Uterus (tissue), 2 donors: ENCODE measurements at regions not wholly inside any gene's neighbourhood (a gene's known extent, or its start where the extent isn't known, plus 50 kb on each side); places are given as distances from the start of the nearest gene placed in this dataset.

Source experiments
- CTCF ChIP-seq, 4 experiments: fragments of 200-600 bp in 2 of 4; fragments of 450-650 bp in 2 of 4; sonication (generic) in 2 of 4; IDR thresholded peaks; one replicate each; pipeline ENCODE4 v1.5.1; 2016 to 2019; ENCODE audit warnings: antibody characterized with exemption in 4 of 4, mild to moderate bottlenecking in 2 of 4, moderate library complexity in 1 of 4
- POLR2A ChIP-seq, 2 donors: fragments of 450-650 bp; IDR thresholded peaks; one replicate each; pipeline ENCODE4 v1.6.1; 2016; ENCODE audit warnings: antibody characterized with exemption in 2 of 2, mild to moderate bottlenecking in 1 of 2, moderate library complexity in 1 of 2

DNA sequence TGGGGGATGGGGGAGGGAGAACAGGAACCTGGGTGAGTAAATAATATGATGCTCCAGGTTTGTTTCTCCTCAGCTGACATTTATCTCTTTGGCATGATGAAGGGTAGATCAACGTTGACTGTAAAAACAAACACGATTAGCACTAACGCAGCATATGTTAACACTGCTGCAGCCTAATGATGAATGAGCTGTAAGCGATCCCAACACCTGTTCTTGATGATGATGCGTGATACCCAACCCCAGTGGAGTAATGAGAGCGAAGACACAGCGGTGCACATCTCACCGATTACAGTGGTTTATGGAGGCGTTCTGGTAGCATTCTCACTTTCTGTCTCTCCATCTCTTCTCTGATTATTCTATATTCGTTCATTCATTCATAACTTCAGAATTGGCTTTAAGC lies 640.4 kb downstream of the USP25 start:
- TF ChIP-seq CTCF (IDR thresholded peaks at IDR 0.05): no peak
- TF ChIP-seq POLR2A (IDR thresholded peaks at IDR 0.05): no peak
